Thymus (tissue), 11 donors: ENCODE measurements at regions not wholly inside any gene's neighbourhood (a gene's known extent, or its start where the extent isn't known, plus 50 kb on each side); places are given as distances from the start of the nearest gene placed in this dataset.
"Not testable (repeated sequence)": the region's sequence is repeated elsewhere in the genome, so short reads cannot be mapped to it uniquely, and the experiment has no call there.

ENCODE experiments used
- DNase-seq, 9 donors: peaks; one replicate each; pipeline ENCODE4 v3.0.0-alpha.2; 2013; ENCODE audit warnings: low spot score in 9 of 9, low read depth in 6 of 9, missing footprints in 1 of 9
- H3K27ac ChIP-seq, 2 donors: one replicate each; pipeline ENCODE4 v1.5.1; 2013; ENCODE audit warnings: control low read depth in 1 of 2, low read depth in 1 of 2, low read length in 1 of 2, mild to moderate bottlenecking in 1 of 2, moderate library complexity in 1 of 2
- H3K27me3 ChIP-seq, 2 donors: one replicate each; pipeline ENCODE4 v1.5.1; 2013; ENCODE audit warnings: low read length in 1 of 2; ENCODE audit not compliant: control insufficient read depth in 2 of 2, insufficient read depth in 1 of 2
- H3K36me3 ChIP-seq, 2 donors: one replicate each; pipeline ENCODE4 v1.5.1; 2013; ENCODE audit warnings: low read length in 1 of 2, mild to moderate bottlenecking in 1 of 2, moderate library complexity in 1 of 2; ENCODE audit not compliant: control insufficient read depth in 2 of 2, insufficient read depth in 2 of 2
- H3K4me1 ChIP-seq, 2 donors: one replicate each; pipeline ENCODE4 v1.5.1; 2013; ENCODE audit warnings: low read length in 2 of 2; ENCODE audit not compliant: control insufficient read depth in 2 of 2, insufficient read depth in 2 of 2
- H3K4me3 ChIP-seq, 2 donors: one replicate each; pipeline ENCODE4 v1.5.1; 2013; ENCODE audit warnings: low read length in 2 of 2, control low read depth in 1 of 2, mild to moderate bottlenecking in 1 of 2
- H3K9me3 ChIP-seq, 2 donors: one replicate each; pipeline ENCODE4 v1.5.1; 2013; ENCODE audit warnings: low read length in 1 of 2, mild to moderate bottlenecking in 1 of 2; ENCODE audit not compliant: control insufficient read depth in 2 of 2, insufficient read depth in 1 of 2
- WGBS: extraction: QIAGEN DNeasy Blood & Tissue Kit; methylation state at CpG from one replicate; pipeline ENCODE4 v1.1.7; 2013; 5-methylcytosine and 5-hydroxymethylcytosine counted together
- donor health status: healthy.

DNA sequence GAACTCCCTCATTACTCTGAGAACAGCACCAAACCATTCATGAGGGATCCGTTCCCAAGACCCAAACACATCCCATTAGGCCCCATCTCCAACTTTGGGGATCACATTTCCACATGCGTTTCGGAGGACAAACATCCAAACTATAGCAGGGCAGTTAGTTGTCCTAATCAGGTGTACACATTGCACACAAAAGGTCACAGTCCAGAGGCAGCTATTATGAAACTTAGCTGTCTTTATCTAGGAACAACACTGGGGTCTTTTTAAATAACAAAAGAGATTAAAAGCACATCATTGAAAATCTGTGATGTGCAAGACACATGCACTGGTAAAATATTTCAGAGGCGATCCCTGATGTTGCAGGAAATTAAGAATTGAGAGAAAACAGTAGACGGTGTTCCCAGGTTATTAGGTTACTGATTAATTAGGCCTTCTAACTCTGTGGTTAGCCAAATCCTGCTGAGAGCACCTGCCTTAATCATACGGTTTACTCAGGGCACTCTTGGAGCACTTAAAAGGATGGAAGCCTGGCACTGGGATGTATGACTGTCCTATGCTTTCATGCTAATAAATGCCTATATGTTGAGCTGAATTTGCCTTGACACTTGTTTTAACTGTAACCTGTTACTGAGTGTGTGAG is 1574.5 kb upstream of the WWC1 start:
- no peaks in the 10 kb centered on the region for H3K27me3 ChIP-seq

DNA sequence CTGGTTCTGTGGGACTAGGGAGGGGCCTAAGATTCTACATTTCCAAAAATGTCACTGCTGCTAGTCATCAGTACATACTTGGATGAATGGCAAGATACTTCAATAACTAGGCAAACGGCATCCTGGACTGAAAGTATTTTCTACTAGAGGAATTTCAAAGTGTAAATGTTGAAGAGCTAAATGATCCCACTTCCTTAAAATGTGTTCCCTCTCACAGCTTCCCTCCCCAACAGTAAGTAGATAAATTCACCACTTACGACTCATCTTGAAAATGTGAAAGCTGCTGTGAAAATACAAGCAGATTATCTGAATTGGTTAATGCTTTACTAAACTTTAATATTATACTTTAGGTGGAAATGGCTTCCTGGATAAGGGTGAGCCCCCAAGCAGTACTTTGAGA is 1571.5 kb upstream of the WWC1 start:
- no peak overlapping the region for H3K4me3 ChIP-seq
- H3K4me1 ChIP-seq = no peaks in the 10 kb centered on the region
- DNase-seq = no peak
- peaks cover 0 to 3% of the 10 kb centered on the region in 2 donors for H3K9me3 ChIP-seq
- WGBS = 88% methylated on average over 2 of the region's 2 CpGs
- H3K36me3 ChIP-seq = no peaks in the 10 kb centered on the region
- H3K27ac ChIP-seq = no peak overlapping the region
- H3K27me3 ChIP-seq = no peaks in the 10 kb centered on the region

More for the DNA sequence above, 1574.5 kb upstream of the WWC1 start:
- peaks cover 0 to 6% of the 10 kb centered on the region in 2 donors for H3K9me3 ChIP-seq
- no peak overlapping the region for H3K4me3 ChIP-seq
- H3K4me1 ChIP-seq = no peaks in the 10 kb centered on the region
- no peak for DNase-seq
- H3K27ac ChIP-seq = no peak overlapping the region
- 80% methylated on average over 6 of the region's 6 CpGs for WGBS
- H3K36me3 ChIP-seq = no peaks in the 10 kb centered on the region

DNA sequence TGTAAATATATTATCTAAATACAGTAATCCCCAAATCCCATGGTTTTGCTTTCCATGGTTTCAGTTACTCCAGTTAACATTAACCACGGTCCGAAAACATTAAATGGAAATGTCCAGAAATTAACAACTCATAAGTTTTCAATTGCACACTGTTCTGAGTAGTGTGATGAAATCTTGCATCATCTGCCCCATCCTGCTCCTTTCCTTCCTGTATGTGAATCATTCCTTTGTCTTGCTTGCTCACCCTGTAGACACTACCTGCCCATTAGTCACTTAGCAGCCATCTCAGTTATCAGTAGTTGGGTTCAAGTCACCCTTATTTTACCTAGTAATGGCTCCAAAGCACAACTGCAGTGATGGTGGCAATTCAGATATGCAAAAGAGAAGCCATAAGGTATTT is 1568.5 kb upstream of the WWC1 start:
- Histone ChIP-seq H3K4me1 (no peaks in the 10 kb centered on the region), H3K9me3 (peaks cover 0 to 3% of the 10 kb centered on the region in 2 donors), H3K36me3 (no peaks in the 10 kb centered on the region), H3K27me3 (no peaks in the 10 kb centered on the region), H3K4me3 (no peak overlapping the region), H3K27ac (no peak overlapping the region)
- WGBS = 97% methylated on average over 2 of the region's 2 CpGs
- no peak for DNase-seq

DNA sequence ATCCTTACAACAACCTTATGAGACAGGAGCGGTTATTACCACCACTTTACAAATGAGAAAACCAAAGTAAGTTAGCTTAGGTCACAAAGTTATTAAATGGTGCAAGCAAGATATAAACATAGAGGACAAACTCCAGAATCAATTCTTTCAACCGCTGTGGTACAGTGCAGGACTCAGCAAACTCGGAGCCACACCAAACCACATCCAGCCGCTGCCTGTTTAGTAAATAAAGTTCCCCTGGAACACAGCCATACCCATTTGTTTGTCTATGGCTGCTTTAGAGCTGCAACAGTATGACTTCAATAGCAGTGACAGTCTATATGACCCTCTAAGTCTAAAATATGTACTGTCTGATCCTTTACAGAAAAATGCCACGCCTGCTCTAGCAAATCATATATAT is 1567.2 kb upstream of the WWC1 start:
- Histone ChIP-seq H3K27me3 (no peaks in the 10 kb centered on the region), H3K36me3 (no peaks in the 10 kb centered on the region), H3K4me3 (no peak overlapping the region), H3K4me1 (no peaks in the 10 kb centered on the region), H3K9me3 (peaks cover 0 to 3% of the 10 kb centered on the region in 2 donors), H3K27ac (no peak overlapping the region)
- DNase-seq = no peak
- 92% methylated on average over 5 of the region's 5 CpGs for WGBS

DNA sequence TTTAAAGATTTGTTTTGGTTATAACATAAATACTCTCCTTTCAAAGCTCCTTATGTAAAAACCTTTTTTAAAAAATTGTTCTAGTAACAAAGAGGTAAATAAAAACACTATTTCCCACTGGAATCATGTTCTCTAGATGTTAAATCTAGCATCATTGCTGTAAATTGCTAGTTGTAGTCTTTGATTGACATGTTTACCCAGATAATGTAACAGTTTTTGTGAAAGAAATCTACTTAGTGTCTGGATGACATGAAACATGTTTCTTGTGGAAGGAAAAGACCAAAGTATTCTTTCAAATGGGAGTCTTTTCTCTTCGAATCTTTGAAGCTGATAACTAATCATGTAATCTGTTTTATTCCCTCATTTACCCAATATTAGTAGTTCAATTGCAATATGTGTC is 1565.9 kb upstream of the WWC1 start:
- Histone ChIP-seq H3K27me3 (no peaks in the 10 kb centered on the region), H3K9me3 (peaks cover 0 to 3% of the 10 kb centered on the region in 2 donors), H3K4me3 (no peak overlapping the region), H3K4me1 (no peaks in the 10 kb centered on the region), H3K27ac (no peak overlapping the region), H3K36me3 (no peaks in the 10 kb centered on the region)
- no peak for DNase-seq
- WGBS = 78% methylated on average over 1 of the region's 1 CpG

DNA sequence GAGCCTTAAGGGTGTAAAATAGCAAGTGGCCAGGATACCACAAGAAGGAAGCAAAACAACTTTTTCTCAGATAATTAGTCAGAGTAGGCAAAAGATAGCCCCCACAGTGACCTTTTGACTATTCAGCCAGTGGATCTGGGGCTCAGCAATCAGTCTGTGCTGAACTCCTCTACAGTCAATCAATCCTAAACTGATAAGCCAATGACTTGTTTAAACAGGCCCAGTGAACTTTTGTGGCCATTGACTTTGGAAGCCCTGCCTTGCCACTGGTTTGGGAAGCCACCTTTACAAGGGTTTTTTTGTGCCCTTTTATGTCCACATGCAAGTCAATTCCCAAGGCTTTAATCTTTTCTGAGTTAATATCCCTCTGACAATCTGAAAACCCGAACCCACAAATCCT is 1565.0 kb upstream of the WWC1 start:
- Histone ChIP-seq H3K4me3 (no peak overlapping the region), H3K27me3 (no peaks in the 10 kb centered on the region), H3K4me1 (no peaks in the 10 kb centered on the region), H3K9me3 (peaks cover 0 to 3% of the 10 kb centered on the region in 2 donors), H3K36me3 (no peaks in the 10 kb centered on the region), H3K27ac (no peak overlapping the region)
- no peak for DNase-seq
- 75% methylated on average over 1 of the region's 1 CpG for WGBS

DNA sequence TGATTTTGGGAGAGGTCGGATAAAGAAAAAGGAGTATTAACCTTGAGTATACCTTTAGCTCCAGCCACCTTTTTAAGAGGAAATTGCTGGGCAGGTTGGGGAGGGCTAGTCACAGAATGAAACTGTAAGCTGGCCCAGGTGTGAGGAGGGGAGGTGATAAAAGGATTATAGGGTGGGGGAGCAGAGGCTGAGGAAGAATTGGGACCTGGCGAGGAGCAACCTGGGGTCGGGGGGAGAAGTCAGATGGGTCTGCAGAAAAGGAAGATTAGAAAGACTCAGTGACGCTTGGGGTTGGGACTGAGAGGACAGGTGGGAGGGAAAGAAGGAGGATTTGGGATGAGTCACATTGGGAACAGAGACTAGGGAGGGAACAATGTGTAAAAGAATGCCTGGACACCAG is 1548.5 kb upstream of the WWC1 start:
- not testable (repeated sequence) for H3K27me3 ChIP-seq, H3K9me3 ChIP-seq, H3K4me1 ChIP-seq, H3K27ac ChIP-seq, DNase-seq, H3K4me3 ChIP-seq, H3K36me3 ChIP-seq
- 91% methylated on average over 4 of the region's 4 CpGs for WGBS

DNA sequence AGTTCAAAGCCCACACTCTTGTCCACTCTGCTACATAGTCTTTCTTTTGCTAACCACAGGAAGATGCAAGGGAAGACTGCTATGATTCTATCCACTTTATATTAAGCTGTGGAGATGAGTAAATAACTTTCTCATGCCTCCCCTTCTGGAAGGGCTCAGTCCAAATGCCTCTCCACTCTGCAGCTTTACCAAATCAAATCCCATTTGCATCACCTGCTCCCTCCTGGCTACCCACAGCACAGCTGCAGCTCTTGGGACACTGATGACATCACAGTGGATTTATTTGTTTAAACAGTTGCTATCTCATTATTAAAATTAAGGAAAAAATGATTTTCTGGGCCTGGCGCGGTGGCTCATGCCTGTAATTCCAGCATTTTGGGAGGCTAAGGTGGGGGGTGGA is 1544.9 kb upstream of the WWC1 start:
- no peak overlapping the region for H3K4me3 ChIP-seq
- no peak for DNase-seq
- 97% methylated on average over 2 of the region's 2 CpGs for WGBS

DNA sequence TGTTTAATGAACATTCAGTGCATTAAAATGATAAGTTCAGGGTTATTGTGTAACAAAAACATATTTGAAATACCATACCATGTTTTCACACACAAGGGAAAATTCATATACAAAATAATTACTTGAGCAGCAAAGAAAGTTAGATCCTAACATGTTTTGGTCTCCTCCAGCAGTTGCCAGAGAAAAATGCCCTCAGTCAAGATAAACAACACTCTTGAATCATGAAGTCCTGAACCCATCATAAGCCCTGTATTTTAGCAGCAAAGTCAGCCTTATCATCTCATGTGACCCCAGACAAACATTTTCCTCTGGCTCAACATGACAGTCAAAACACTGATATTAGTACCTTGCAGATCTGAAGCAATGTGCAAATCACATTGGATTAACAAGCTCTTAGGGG is 1541.1 kb upstream of the WWC1 start:
- no peak for DNase-seq

More for the DNA sequence above, 1544.9 kb upstream of the WWC1 start:
- no peak overlapping the region for H3K27ac ChIP-seq
- H3K9me3 ChIP-seq = no peaks in the 10 kb centered on the region
- no peaks in the 10 kb centered on the region for H3K36me3 ChIP-seq
- no peaks in the 10 kb centered on the region for H3K4me1 ChIP-seq
- H3K27me3 ChIP-seq = no peaks in the 10 kb centered on the region

DNA sequence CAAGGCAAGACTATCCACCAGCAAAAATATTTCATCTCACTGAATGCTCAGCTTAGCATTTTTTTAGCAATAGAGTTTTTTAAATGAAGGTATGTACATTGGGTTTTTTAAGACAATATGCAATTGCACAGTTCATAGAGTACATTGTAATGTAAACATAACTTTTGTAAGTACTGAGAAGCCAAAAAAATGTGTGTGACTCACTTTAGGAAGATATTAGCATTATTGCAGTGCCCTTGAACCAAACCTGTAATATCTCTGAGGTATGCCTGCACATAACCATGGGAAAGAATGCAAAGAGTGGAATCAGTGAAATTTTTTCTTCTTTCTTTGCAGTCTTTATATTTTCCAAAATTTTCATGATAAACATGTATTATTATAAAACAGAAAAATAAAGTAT is 1533.3 kb upstream of the WWC1 start:
- H3K27ac ChIP-seq = no peak overlapping the region
- H3K4me1 ChIP-seq = no peaks in the 10 kb centered on the region
- peaks cover 0 to 18% of the 10 kb centered on the region in 2 donors for H3K9me3 ChIP-seq
- H3K4me3 ChIP-seq = no peak overlapping the region
- no peaks in the 10 kb centered on the region for H3K27me3 ChIP-seq
- no peak for DNase-seq
- H3K36me3 ChIP-seq = no peaks in the 10 kb centered on the region

More for the DNA sequence above, 1541.1 kb upstream of the WWC1 start:
- H3K27me3 ChIP-seq = no peaks in the 10 kb centered on the region
- peaks cover 0 to 9% of the 10 kb centered on the region in 2 donors for H3K9me3 ChIP-seq
- no peaks in the 10 kb centered on the region for H3K36me3 ChIP-seq
- H3K27ac ChIP-seq = no peak overlapping the region
- no peaks in the 10 kb centered on the region for H3K4me1 ChIP-seq
- H3K4me3 ChIP-seq = no peak overlapping the region
